WTC11 (cell line): ENCODE measurements at regions not wholly inside any gene's neighbourhood (a gene's known extent, or its start where the extent isn't known, plus 50 kb on each side); places are given as distances from the start of the nearest gene placed in this dataset.

ENCODE experiments used
- ATF2 ChIP-seq: sonication (generic); formaldehyde crosslinking; IDR thresholded peaks from 2 replicates; pipeline ENCODE4 v1.8.1; 2022; ENCODE audit warnings: low read depth, missing genetic modification reagents, borderline replicate concordance
- CTCF ChIP-seq: fragments of 200-600 bp; IDR thresholded peaks from 2 replicates; pipeline ENCODE4 v1.8.0; 2022; ENCODE audit warnings: antibody characterized with exemption
- JUN ChIP-seq: sonication (generic); formaldehyde crosslinking; IDR thresholded peaks from 2 replicates; pipeline ENCODE4 v1.8.0; 2023; ENCODE audit warnings: mild to moderate bottlenecking, missing genetic modification reagents
- MLX ChIP-seq: sonication (generic); formaldehyde crosslinking; IDR thresholded peaks from 2 replicates; pipeline ENCODE4 v1.8.1; 2023; ENCODE audit warnings: mild to moderate bottlenecking, missing genetic modification reagents, moderate library complexity
- NR2C2 ChIP-seq: sonication (generic); formaldehyde crosslinking; IDR thresholded peaks from 2 replicates; pipeline ENCODE4 v1.8.0; 2022; ENCODE audit warnings: mild to moderate bottlenecking, missing genetic modification reagents
- PRDM15 ChIP-seq: sonication (generic); formaldehyde crosslinking; IDR thresholded peaks from 2 replicates; pipeline ENCODE4 v1.8.0; 2022; ENCODE audit warnings: missing genetic modification reagents
- ZBTB43 ChIP-seq: sonication (generic); formaldehyde crosslinking; IDR thresholded peaks from 2 replicates; pipeline ENCODE4 v1.8.1; 2023; ENCODE audit warnings: mild to moderate bottlenecking, missing genetic modification reagents
- ZNF416 ChIP-seq: fragments of 250-450 bp; sonication (Bioruptor Pico); IDR thresholded peaks from 2 replicates; pipeline ENCODE4 v1.9.0; 2021; ENCODE audit warnings: mild to moderate bottlenecking, inconsistent platforms

GRCh38 chr11:116301141-116301540 lies 471.6 kb downstream of the BUD13 start:
- TF ChIP-seq ZBTB43 (CRISPR knock-in tag), result no peak
- no peak for TF ChIP-seq NR2C2
- TF ChIP-seq CTCF, result no peak
- no peak for TF ChIP-seq MLX (CRISPR knock-in tag)
- no peak for TF ChIP-seq ATF2 (CRISPR knock-in tag)
- TF ChIP-seq PRDM15 (CRISPR knock-in tag), result no peak
- no peak for TF ChIP-seq ZNF416 (CRISPR knock-in tag)
- TF ChIP-seq JUN (CRISPR knock-in tag), result no peak
